ENCODE measurements at regions not wholly inside any gene's neighbourhood (a gene's known extent, or its start where the extent isn't known, plus 50 kb on each side); places are given as distances from the start of the nearest gene placed in this dataset.

- TF ChIP-seq FOXP2 (optimal IDR thresholded peaks at IDR 0.05; ENCODE audit: borderline replicate concordance, extremely low read depth, extremely low read length, insufficient read depth) = no peak
- TF ChIP-seq POLR2AphosphoS5 (IDR thresholded peaks at IDR 0.05; ENCODE audit: low read depth, low read length) = no peak
- no peak for TF ChIP-seq TAF1 (IDR thresholded peaks at IDR 0.05; ENCODE audit: borderline replicate concordance, insufficient read depth, low read length)
Measured at GRCh38 chr16:6827931-6828330, 504.7 kb upstream of the RBFOX1 start.
